ENCODE measurements at regions not wholly inside any gene's neighbourhood (a gene's known extent, or its start where the extent isn't known, plus 50 kb on each side); places are given as distances from the start of the nearest gene placed in this dataset.

GRCh38 chr10:84695902-84696301, 367.5 kb downstream of the CCSER2 start:
- no peaks in the 10 kb centered on the region for H3K4me1 ChIP-seq (replicated peaks in 1 of 2; ENCODE audit: control insufficient read depth in 2 of 2, insufficient read depth in 2 of 2, low read length in 2 of 2)
- ChIA-PET POLR2A (interaction anchor here (0.6 kb wide), 1 partner anchor 20 kb away, joined by 3 read pairs; no protein-coding TSS in a partner anchor), CTCF (ENCODE audit: low intra/inter-chr PET ratio) (no interaction called here)
- no peaks in the 10 kb centered on the region for H3K27me3 ChIP-seq (ENCODE audit: control insufficient read depth in 2 of 2, insufficient read depth in 2 of 2, low read length in 2 of 2)
- no peak overlapping the region for H3K4me2 ChIP-seq (ENCODE audit: insufficient read depth, low read length)
- H3K9me3 ChIP-seq (replicated peaks; ENCODE audit: control insufficient read depth, insufficient read depth, low read depth, low read length) = no peaks in the 10 kb centered on the region
- FAIRE-seq (no peak), DNase-seq (ENCODE audit: extremely low read depth in 1 of 4, low spot score in 3 of 4) (no peak), ATAC-seq (no peak)
- TF ChIP-seq ZBTB34 (CRISPR knock-in tag; IDR thresholded peaks at IDR 0.05) (no peak), CCAR2 (IDR thresholded peaks at IDR 0.05; ENCODE audit: low read depth, low read length) (no peak), ZNF184 (CRISPR knock-in tag; IDR thresholded peaks at IDR 0.05) (no peak), CCNT2 (IDR thresholded peaks at IDR 0.05; ENCODE audit: borderline replicate concordance, extremely low read depth, insufficient read length, low read depth, low read length) (no peak), ZNF584 (CRISPR knock-in tag; IDR thresholded peaks at IDR 0.05; ENCODE audit: low read depth) (no peak), DPF2 (IDR thresholded peaks at IDR 0.05) (no peak), ZFP30 (CRISPR knock-in tag; IDR thresholded peaks at IDR 0.05; ENCODE audit: borderline replicate concordance) (no peak), E2F3 (CRISPR knock-in tag; IDR thresholded peaks at IDR 0.05) (no peak), MITF (IDR thresholded peaks at IDR 0.05) (no peak), SRSF9 (IDR thresholded peaks at IDR 0.05; ENCODE audit: borderline replicate concordance, low read depth, low read length) (no peak), POLR2B (IDR thresholded peaks at IDR 0.05; ENCODE audit: low read depth, partially characterized antibody) (no peak), ZNF12 (CRISPR knock-in tag; IDR thresholded peaks at IDR 0.05) (no peak), CHD4 (IDR thresholded peaks at IDR 0.05; ENCODE audit: insufficient read depth, insufficient replicate concordance, low read depth, low read length, poor library complexity, severe bottlenecking) (no peak)
- TF ChIP-seq, protein P1, sequence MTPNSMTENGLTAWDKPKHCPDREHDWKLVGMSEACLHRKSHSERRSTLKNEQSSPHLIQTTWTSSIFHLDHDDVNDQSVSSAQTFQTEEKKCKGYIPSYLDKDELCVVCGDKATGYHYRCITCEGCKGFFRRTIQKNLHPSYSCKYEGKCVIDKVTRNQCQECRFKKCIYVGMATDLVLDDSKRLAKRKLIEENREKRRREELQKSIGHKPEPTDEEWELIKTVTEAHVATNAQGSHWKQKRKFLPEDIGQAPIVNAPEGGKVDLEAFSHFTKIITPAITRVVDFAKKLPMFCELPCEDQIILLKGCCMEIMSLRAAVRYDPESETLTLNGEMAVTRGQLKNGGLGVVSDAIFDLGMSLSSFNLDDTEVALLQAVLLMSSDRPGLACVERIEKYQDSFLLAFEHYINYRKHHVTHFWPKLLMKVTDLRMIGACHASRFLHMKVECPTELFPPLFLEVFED (CRISPR knock-in tag; conservative IDR thresholded peaks at IDR 0.05) = no peak
- in situ Hi-C loops (cut with MboI) = no loop called here
- H3K27ac ChIP-seq (ENCODE audit: extremely low read depth, low read depth, low read length) = no peak overlapping the region
- H2AFZ ChIP-seq (ENCODE audit: low read depth, low read length) = no peak overlapping the region
- no peaks in the 10 kb centered on the region for H4K20me1 ChIP-seq (replicated peaks; ENCODE audit: control insufficient read depth, insufficient read depth, low read length)
- H3K9me1 ChIP-seq (ENCODE audit: control insufficient read depth, insufficient read depth, low read length) = no peaks in the 10 kb centered on the region
- WGBS (ENCODE audit: insufficient coverage, low coverage, missing lambda C conversion rate) = 0% methylated on average over 3 of the region's 3 CpGs
- H3K4me3 ChIP-seq = no peak overlapping the region
- BruUV-seq (replicated peaks) = no TSS peak
- H3K36me3 ChIP-seq (ENCODE audit: control insufficient read depth, insufficient read depth, low read length) = no peaks in the 10 kb centered on the region
- H3K9ac ChIP-seq (ENCODE audit: insufficient read depth in 1 of 2, low read depth in 2 of 2, low read length in 2 of 2) = no peak overlapping the region
- intact Hi-C loops (cut with micrococcal nuclease) = no loop called here
- H3K79me2 ChIP-seq (ENCODE audit: control insufficient read depth, insufficient read depth, low read length) = no peaks in the 10 kb centered on the region

Measured in K562 (cell line).